NT2/D1 (cell line): ENCODE measurements at regions not wholly inside any gene's neighbourhood (a gene's known extent, or its start where the extent isn't known, plus 50 kb on each side); places are given as distances from the start of the nearest gene placed in this dataset.

Source experiments
- DNase-seq: peaks from one replicate; pipeline ENCODE4 v3.0.0-alpha.2; 2011; ENCODE audit warnings: low read depth, low spot score
- H3K27me3 ChIP-seq: 2 replicates; pipeline ENCODE4 v1.6.0; 2011; ENCODE audit warnings: mild to moderate bottlenecking; ENCODE audit not compliant: insufficient read length, insufficient read depth
- H3K36me3 ChIP-seq: 2 replicates; pipeline ENCODE4 v1.6.1; 2011; ENCODE audit warnings: mild to moderate bottlenecking, low read length, mixed read lengths; ENCODE audit not compliant: insufficient read depth, insufficient read length
- H3K4me1 ChIP-seq: 2 replicates; pipeline ENCODE4 v1.5.1; 2011; ENCODE audit not compliant: insufficient read depth, insufficient read length
- H3K4me3 ChIP-seq: 2 replicates; pipeline ENCODE4 v1.5.1; 2011; ENCODE audit warnings: low read depth; ENCODE audit not compliant: insufficient read length
- H3K9ac ChIP-seq: 2 replicates; pipeline ENCODE4 v1.6.0; 2011; ENCODE audit warnings: low read depth; ENCODE audit not compliant: insufficient read length
- H3K9me3 ChIP-seq: 2 replicates; pipeline ENCODE4 v1.5.1; 2011; ENCODE audit warnings: mild to moderate bottlenecking, low read length; ENCODE audit not compliant: insufficient read depth
- SUZ12 ChIP-seq: IDR thresholded peaks from 2 replicates; pipeline ENCODE4 v1.6.1; 2011; ENCODE audit not compliant: insufficient read length, insufficient read depth; ENCODE audit errors: extremely low read depth
- YY1 ChIP-seq: IDR thresholded peaks from 2 replicates; pipeline ENCODE4 v1.6.1; 2011; ENCODE audit not compliant: insufficient read length, insufficient read depth
- ZNF274 ChIP-seq: IDR thresholded peaks from 2 replicates; pipeline ENCODE4 v1.6.1; 2011; ENCODE audit warnings: mild to moderate bottlenecking, low read depth, low read length

DNA sequence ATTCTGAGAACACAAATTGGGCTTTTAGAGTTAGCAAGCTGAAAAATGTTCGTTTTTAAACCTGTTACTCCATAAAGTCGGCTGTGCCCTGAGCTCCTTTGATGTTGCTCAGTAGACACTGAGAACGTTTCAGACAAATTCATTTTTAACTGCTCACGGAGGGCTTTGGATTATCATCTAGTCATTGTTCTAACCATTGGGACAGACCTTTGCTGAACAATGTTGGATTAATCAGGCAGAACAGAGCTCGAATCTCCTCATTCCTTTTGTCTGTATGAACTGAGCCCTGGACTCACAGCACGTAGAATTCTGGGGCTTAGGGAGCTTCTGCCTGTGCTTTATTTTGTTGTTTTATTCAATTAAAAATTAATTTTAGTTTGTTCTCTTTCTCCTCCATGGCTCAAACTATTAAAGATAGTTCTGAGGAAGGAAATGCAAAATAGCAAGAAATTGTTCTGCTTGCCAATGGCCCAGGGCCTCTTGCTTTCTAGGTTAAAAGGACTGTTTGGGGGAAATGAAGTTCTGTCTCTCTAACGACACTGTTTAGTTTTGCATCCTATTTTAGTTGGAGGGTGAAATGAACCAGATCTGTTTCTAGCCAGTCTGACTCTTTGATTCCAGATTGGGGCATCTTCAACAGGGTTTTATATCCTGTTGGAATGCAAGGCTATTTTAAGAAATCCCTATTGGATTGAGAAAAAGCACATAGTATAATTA, 114.7 kb upstream of the CXCR4 start:
- TF ChIP-seq YY1 = no peak
- no peak for TF ChIP-seq ZNF274
- no peak for TF ChIP-seq SUZ12
- H3K9me3 ChIP-seq = no peaks in the 10 kb centered on the region
- H3K4me3 ChIP-seq = no peak overlapping the region
- no peaks in the 10 kb centered on the region for H3K27me3 ChIP-seq
- no peak overlapping the region for H3K9ac ChIP-seq
- H3K4me1 ChIP-seq = no peaks in the 10 kb centered on the region
- DNase-seq = no peak
- no peaks in the 10 kb centered on the region for H3K36me3 ChIP-seq

DNA sequence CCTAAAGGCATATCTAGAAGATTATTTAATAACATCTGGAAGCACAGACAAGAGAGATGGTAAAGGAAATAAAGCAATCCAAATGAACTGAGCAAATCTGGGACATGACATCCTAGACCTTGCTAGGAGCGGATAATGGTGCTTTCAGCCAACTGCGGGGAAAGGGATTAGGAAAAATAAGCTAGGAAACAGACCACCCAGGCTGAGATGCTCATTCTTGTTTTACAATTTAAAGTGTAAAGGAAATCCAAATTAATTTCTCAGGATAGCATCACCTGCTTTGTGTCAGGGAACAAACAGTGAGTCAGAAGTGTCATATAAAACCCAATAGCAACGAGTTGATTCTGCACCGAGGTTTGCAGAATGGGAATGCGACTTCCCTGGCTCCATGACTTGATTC, 112.5 kb upstream of the CXCR4 start:
- Histone ChIP-seq H3K4me3 (no peak overlapping the region), H3K9me3 (no peaks in the 10 kb centered on the region), H3K4me1 (peaks cover 8% of the 10 kb centered on the region), H3K9ac (no peak overlapping the region), H3K27me3 (no peaks in the 10 kb centered on the region), H3K36me3 (no peaks in the 10 kb centered on the region)
- DNase-seq = no peak
- no peak for TF ChIP-seq YY1
- TF ChIP-seq SUZ12 = no peak
- TF ChIP-seq ZNF274 = no peak

DNA sequence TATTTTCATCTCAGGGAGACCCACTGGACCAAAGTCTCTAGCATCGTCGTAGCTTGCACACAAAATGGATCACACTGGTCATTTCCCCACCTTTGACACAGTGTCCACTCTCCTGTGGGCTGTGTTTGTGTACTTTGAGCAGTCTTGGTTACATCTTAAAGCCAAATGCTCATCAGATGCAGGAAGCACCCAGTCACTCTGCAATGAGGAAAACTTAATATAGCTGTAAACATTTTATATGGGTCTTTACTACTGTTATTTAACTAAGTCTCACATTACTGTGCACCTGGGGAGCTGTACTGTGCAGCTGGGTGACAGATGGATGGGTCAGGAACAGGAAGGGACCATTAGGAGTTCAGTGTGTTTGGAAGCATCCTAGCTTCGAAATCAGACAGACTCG, 109.0 kb upstream of the CXCR4 start:
- H3K4me1 ChIP-seq = peaks cover 8% of the 10 kb centered on the region
- no peak for DNase-seq
- no peak overlapping the region for H3K4me3 ChIP-seq
- TF ChIP-seq ZNF274 = no peak
- no peak overlapping the region for H3K9ac ChIP-seq
- no peaks in the 10 kb centered on the region for H3K27me3 ChIP-seq
- H3K9me3 ChIP-seq = no peaks in the 10 kb centered on the region
- H3K36me3 ChIP-seq = no peaks in the 10 kb centered on the region

GRCh38 chr2:136225950-136226835, 108.2 kb upstream of the CXCR4 start:
- Histone ChIP-seq H3K4me3 (no peak overlapping the region), H3K9me3 (no peaks in the 10 kb centered on the region), H3K9ac (no peak overlapping the region), H3K36me3 (no peaks in the 10 kb centered on the region), H3K27me3 (no peaks in the 10 kb centered on the region), H3K4me1 (peaks cover 8% of the 10 kb centered on the region)
- no peak for DNase-seq
- TF ChIP-seq YY1 = no peak
- no peak for TF ChIP-seq SUZ12
- TF ChIP-seq ZNF274 = no peak

DNA sequence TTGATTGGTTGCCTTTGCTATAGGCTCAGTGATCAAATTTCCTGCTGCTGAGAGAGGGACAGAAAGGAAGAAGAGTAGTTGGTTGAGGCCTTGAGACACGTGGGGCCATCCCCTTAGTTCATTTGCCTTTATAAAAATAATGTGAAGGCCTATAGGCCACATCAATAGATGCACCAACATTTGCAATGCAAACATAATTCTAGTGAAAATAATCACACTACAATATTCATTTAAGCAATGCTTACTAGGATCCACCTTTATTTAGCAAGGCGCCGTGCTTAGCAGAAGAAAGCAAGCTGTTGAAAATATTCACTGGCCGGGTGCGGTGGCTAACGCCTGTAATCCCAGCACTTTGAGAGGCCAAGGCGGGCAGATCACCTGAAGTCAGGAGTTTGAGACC, 105.3 kb upstream of the CXCR4 start:
- no peak for TF ChIP-seq ZNF274
- TF ChIP-seq SUZ12 = no peak
- TF ChIP-seq YY1 = no peak
- no peaks in the 10 kb centered on the region for H3K27me3 ChIP-seq
- no peak for DNase-seq
- no peak overlapping the region for H3K9ac ChIP-seq
- no peaks in the 10 kb centered on the region for H3K9me3 ChIP-seq
- peaks cover 8% of the 10 kb centered on the region for H3K4me1 ChIP-seq
- no peak overlapping the region for H3K4me3 ChIP-seq
- H3K36me3 ChIP-seq = no peaks in the 10 kb centered on the region

GRCh38 chr2:136222862-136223261, 104.9 kb upstream of the CXCR4 start:
- Histone ChIP-seq H3K36me3 (no peaks in the 10 kb centered on the region), H3K9me3 (no peaks in the 10 kb centered on the region), H3K4me1 (peaks cover 8% of the 10 kb centered on the region), H3K9ac (no peak overlapping the region), H3K4me3 (no peak overlapping the region), H3K27me3 (no peaks in the 10 kb centered on the region)
- no peak for DNase-seq
- TF ChIP-seq ZNF274 = no peak
- TF ChIP-seq YY1 = no peak
- no peak for TF ChIP-seq SUZ12

GRCh38 chr2:136221026-136221425, 103.1 kb upstream of the CXCR4 start:
- no peak overlapping the region for H3K4me3 ChIP-seq
- DNase-seq = no peak
- no peak overlapping the region for H3K9ac ChIP-seq
- no peaks in the 10 kb centered on the region for H3K9me3 ChIP-seq
- H3K36me3 ChIP-seq = no peaks in the 10 kb centered on the region
- H3K4me1 ChIP-seq = peaks cover 3% of the 10 kb centered on the region
- TF ChIP-seq SUZ12 = no peak
- no peak for TF ChIP-seq YY1
- no peak for TF ChIP-seq ZNF274
- no peaks in the 10 kb centered on the region for H3K27me3 ChIP-seq
